ENCODE measurements at regions not wholly inside any gene's neighbourhood (a gene's known extent, or its start where the extent isn't known, plus 50 kb on each side); places are given as distances from the start of the nearest gene placed in this dataset.

- no peak for ATAC-seq
- Histone ChIP-seq H3K9me2 (ENCODE audit: insufficient read depth) (no peaks in the 10 kb centered on the region), H3K79me2 (replicated peaks; ENCODE audit: insufficient read depth) (no peaks in the 10 kb centered on the region), H4K20me1 (replicated peaks; ENCODE audit: insufficient read depth) (no peaks in the 10 kb centered on the region), H3K4me2 (no peak overlapping the region), H3K4me1 (ENCODE audit: insufficient read depth) (peaks cover 19% of the 10 kb centered on the region), H3K27ac (ENCODE audit: low read depth) (no peak overlapping the region), H3K36me3 (ENCODE audit: insufficient read depth) (no peaks in the 10 kb centered on the region), H3F3A (replicated peaks; ENCODE audit: low read depth) (no peaks in the 10 kb centered on the region), H3K4me3 (no peak overlapping the region), H3K27me3 (ENCODE audit: insufficient read depth) (no peaks in the 10 kb centered on the region), H2AFZ (no peak overlapping the region)
- Mint-ChIP-seq H3K27me3 (ENCODE audit: insufficient read depth, low read depth, poor library complexity) (no peaks in the 10 kb centered on the region), H3K4me3 (no peak overlapping the region), H3K27ac (no peak overlapping the region), H3K36me3 (ENCODE audit: low read depth) (no peaks in the 10 kb centered on the region), H3K9me3 (no peaks in the 10 kb centered on the region; the same call in 2 of the 3 replicates), H3K4me1 (peaks cover 27% of the 10 kb centered on the region)
- no peak for DNase-seq (ENCODE audit: low spot score)
- TF ChIP-seq NANOG (IDR thresholded peaks at IDR 0.05; ENCODE audit: borderline replicate concordance) = no peak
- TF ChIP-seq CREB1 (CRISPR knock-in tag; IDR thresholded peaks at IDR 0.05; ENCODE audit: low read depth) = no peak
- no peak for TF ChIP-seq JUNB (IDR thresholded peaks at IDR 0.05; ENCODE audit: unreplicated experiment)
- no peak for TF ChIP-seq ZNF114 (CRISPR knock-in tag; IDR thresholded peaks at IDR 0.05)
- no peak for TF ChIP-seq CTCF (conservative IDR thresholded peaks at IDR 0.05; ENCODE audit: low read depth in 2 of 2)
- TF ChIP-seq EZH2 (IDR thresholded peaks at IDR 0.05; ENCODE audit: low read depth, unreplicated experiment) = no peak
- TF ChIP-seq STAT1 (IDR thresholded peaks at IDR 0.05; ENCODE audit: unreplicated experiment) = no peak
- TF ChIP-seq REST (IDR thresholded peaks at IDR 0.05; ENCODE audit: unreplicated experiment) = no peak
- TF ChIP-seq, protein P1, sequence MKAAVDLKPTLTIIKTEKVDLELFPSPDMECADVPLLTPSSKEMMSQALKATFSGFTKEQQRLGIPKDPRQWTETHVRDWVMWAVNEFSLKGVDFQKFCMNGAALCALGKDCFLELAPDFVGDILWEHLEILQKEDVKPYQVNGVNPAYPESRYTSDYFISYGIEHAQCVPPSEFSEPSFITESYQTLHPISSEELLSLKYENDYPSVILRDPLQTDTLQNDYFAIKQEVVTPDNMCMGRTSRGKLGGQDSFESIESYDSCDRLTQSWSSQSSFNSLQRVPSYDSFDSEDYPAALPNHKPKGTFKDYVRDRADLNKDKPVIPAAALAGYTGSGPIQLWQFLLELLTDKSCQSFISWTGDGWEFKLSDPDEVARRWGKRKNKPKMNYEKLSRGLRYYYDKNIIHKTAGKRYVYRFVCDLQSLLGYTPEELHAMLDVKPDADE (IDR thresholded peaks at IDR 0.05) = no peak
- no peak for TF ChIP-seq ZNF331 (CRISPR knock-in tag; IDR thresholded peaks at IDR 0.05; ENCODE audit: low read depth)
- TF ChIP-seq POLR2AphosphoS5 (IDR thresholded peaks at IDR 0.05; ENCODE audit: low read depth) = no peak
- TF ChIP-seq EZH2phosphoT487 (IDR thresholded peaks at IDR 0.05; ENCODE audit: unreplicated experiment) = no peak
- no peak for TF ChIP-seq ZNF462 (CRISPR knock-in tag; IDR thresholded peaks at IDR 0.05)
Observed at GRCh38 chr3:27649277-27649676, 72.8 kb downstream of the EOMES start.

All from GM23338 (cell line).